ENCODE measurements at regions not wholly inside any gene's neighbourhood (a gene's known extent, or its start where the extent isn't known, plus 50 kb on each side); places are given as distances from the start of the nearest gene placed in this dataset.
"Not testable (repeated sequence)": the region's sequence is repeated elsewhere in the genome, so short reads cannot be mapped to it uniquely, and the experiment has no call there.

DNA sequence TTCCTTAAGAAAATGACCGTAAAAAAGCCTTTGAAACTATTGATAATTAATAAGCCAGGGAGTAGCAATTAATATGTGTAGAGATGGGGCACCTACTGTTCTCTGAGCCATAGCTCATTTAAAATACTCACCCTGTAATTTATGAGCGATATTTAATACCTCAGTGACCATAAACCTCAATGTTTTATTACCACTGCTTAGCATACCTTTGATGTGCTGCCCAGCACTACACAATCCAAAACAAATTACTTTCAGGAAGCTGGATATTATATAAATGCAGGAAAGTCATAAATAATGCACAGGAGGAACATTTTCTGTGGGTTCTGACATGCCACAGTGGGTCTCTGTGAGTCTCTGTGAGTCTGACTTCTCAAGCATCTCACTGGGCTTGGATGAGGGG lies 166.1 kb upstream of the RPL34 start:
- Mint-ChIP-seq H3K27ac (no peak overlapping the region), H3K27me3 (peaks cover 2% of the 10 kb centered on the region), H3K36me3 (ENCODE audit: low read depth) (no peaks in the 10 kb centered on the region), H3K9me3 (ENCODE audit: low read depth) (no peaks in the 10 kb centered on the region), H3K4me1 (peaks cover 4% of the 10 kb centered on the region), H3K4me3 (no peak overlapping the region)
- DNase-seq (no peak), ATAC-seq (no peak)
- CTCF ChIA-PET: interaction anchor here (1.3 to 1.8 kb wide), 2 partner anchors 9 to 435 kb away, joined by 5 read pairs; no protein-coding TSS in a partner anchor
- POLR2A ChIA-PET: no interaction called here
- intact Hi-C loops (cut with DNase I, micrococcal nuclease): no loop called here

DNA sequence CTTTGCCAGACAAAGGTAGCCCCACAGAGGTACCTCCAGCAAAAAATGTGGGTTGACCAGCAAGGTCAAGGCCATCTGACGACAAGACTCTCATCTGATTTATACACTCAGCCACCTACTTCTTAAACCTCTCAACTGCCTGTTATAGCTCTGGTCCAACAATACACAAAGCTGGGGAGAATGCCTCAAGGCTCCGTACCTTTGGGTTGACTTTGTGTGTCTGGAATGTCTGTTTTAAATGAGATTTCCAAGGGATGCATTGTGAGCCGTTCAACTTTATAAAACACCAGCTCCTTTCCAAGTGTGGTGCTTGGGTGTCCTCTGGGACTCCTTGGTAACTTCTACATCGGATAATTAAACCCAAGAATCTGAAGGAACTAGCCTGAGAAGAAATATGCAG lies 167.0 kb upstream of the RPL34 start:
- ATAC-seq (no peak), DNase-seq (no peak)
- H3K27ac Mint-ChIP-seq: no peak overlapping the region
- H3K4me1 Mint-ChIP-seq: peaks cover 7% of the 10 kb centered on the region
- POLR2A ChIA-PET: no interaction called here
- H3K36me3 Mint-ChIP-seq (ENCODE audit: low read depth): no peaks in the 10 kb centered on the region
- H3K9me3 Mint-ChIP-seq (ENCODE audit: low read depth): no peaks in the 10 kb centered on the region
- intact Hi-C loops (cut with DNase I, micrococcal nuclease): no loop called here
- H3K27me3 Mint-ChIP-seq: peaks cover 2% of the 10 kb centered on the region
- H3K4me3 Mint-ChIP-seq: no peak overlapping the region
- CTCF ChIA-PET: interaction anchor here (1.1 to 1.8 kb wide), 3 partner anchors 8 to 435 kb away, joined by 3 to 5 read pairs (median 5); no protein-coding TSS in a partner anchor

- DNase-seq: no peak
- intact Hi-C loops (cut with DNase I, micrococcal nuclease): no loop called here
- Mint-ChIP-seq H3K4me1 (peaks cover 7% of the 10 kb centered on the region), H3K9me3 (ENCODE audit: low read depth) (no peaks in the 10 kb centered on the region), H3K27ac (no peak overlapping the region), H3K27me3 (peaks cover 2% of the 10 kb centered on the region), H3K4me3 (no peak overlapping the region), H3K36me3 (ENCODE audit: low read depth) (no peaks in the 10 kb centered on the region)
- ChIA-PET POLR2A (no interaction called here), CTCF (interaction anchor here (0.6 to 1.0 kb wide), 2 partner anchors 361 to 431 kb away, joined by 3 read pairs; no protein-coding TSS in a partner anchor)
- no peak for ATAC-seq
Observed at GRCh38 chr4:108450236-108450898, 170.0 kb upstream of the RPL34 start.

- POLR2A ChIA-PET: no interaction called here
- Mint-ChIP-seq H3K27me3 (no peaks in the 10 kb centered on the region), H3K36me3 (ENCODE audit: low read depth) (no peaks in the 10 kb centered on the region), H3K4me1 (peaks cover 7% of the 10 kb centered on the region), H3K9me3 (ENCODE audit: low read depth) (no peaks in the 10 kb centered on the region), H3K27ac (no peak overlapping the region), H3K4me3 (no peak overlapping the region)
- no peak for DNase-seq
- ATAC-seq: no peak
- CTCF ChIA-PET: no interaction called here
- intact Hi-C loops (cut with DNase I, micrococcal nuclease): no loop called here
Observed at GRCh38 chr4:108449129-108449528, 171.2 kb upstream of the RPL34 start.

- Mint-ChIP-seq H3K27ac (no peak overlapping the region), H3K4me3 (no peak overlapping the region), H3K9me3 (ENCODE audit: low read depth) (no peaks in the 10 kb centered on the region), H3K4me1 (peaks cover 7% of the 10 kb centered on the region), H3K36me3 (ENCODE audit: low read depth) (no peaks in the 10 kb centered on the region), H3K27me3 (no peaks in the 10 kb centered on the region)
- ChIA-PET POLR2A (no interaction called here), CTCF (interaction anchor here (0.6 to 1.2 kb wide), 2 partner anchors 9 to 416 kb away, joined by 3 read pairs; no protein-coding TSS in a partner anchor)
- no peak for DNase-seq
- intact Hi-C loops (cut with DNase I, micrococcal nuclease): no loop called here
- no peak for ATAC-seq
Observed at GRCh38 chr4:108446556-108446955, 173.8 kb upstream of the RPL34 start.

GRCh38 chr4:108445716-108446115 lies 174.7 kb upstream of the RPL34 start:
- H3K4me1 Mint-ChIP-seq: peaks cover 15% of the 10 kb centered on the region
- H3K9me3 Mint-ChIP-seq (ENCODE audit: low read depth): no peaks in the 10 kb centered on the region
- H3K36me3 Mint-ChIP-seq (ENCODE audit: low read depth): no peaks in the 10 kb centered on the region
- intact Hi-C loops (cut with DNase I, micrococcal nuclease): no loop called here
- POLR2A ChIA-PET: no interaction called here
- ATAC-seq: no peak
- DNase-seq: no peak
- CTCF ChIA-PET: interaction anchor here (1.0 kb wide), 1 partner anchor 8 kb away, joined by 5 read pairs; no protein-coding TSS in a partner anchor
- no peak overlapping the region for H3K27ac Mint-ChIP-seq
- no peak overlapping the region for H3K4me3 Mint-ChIP-seq
- no peaks in the 10 kb centered on the region for H3K27me3 Mint-ChIP-seq

GRCh38 chr4:108443585-108443984 lies 176.8 kb upstream of the RPL34 start:
- DNase-seq (no peak), ATAC-seq (no peak)
- ChIA-PET POLR2A (no interaction called here), CTCF (interaction anchor here (0.7 kb wide), 1 partner anchor 37 kb away, joined by 4 read pairs; no protein-coding TSS in a partner anchor)
- Mint-ChIP-seq H3K27ac (no peak overlapping the region), H3K27me3 (no peaks in the 10 kb centered on the region), H3K4me1 (peaks cover 20% of the 10 kb centered on the region), H3K4me3 (no peak overlapping the region), H3K9me3 (ENCODE audit: low read depth) (no peaks in the 10 kb centered on the region), H3K36me3 (ENCODE audit: low read depth) (no peaks in the 10 kb centered on the region)
- intact Hi-C loops (cut with DNase I, micrococcal nuclease): no loop called here

GRCh38 chr4:108433832-108434231 lies 186.5 kb upstream of the RPL34 start:
- ATAC-seq (peak; percentile 79), DNase-seq (peak; percentile 47)
- peak overlapping the region; percentile 77 for H3K27ac Mint-ChIP-seq
- H3K4me1 Mint-ChIP-seq: peaks cover 46% of the 10 kb centered on the region
- intact Hi-C loops (cut with DNase I, micrococcal nuclease): loop anchor here in 1 of 2 experiments (5.0 kb wide), 1 partner anchor 33 kb away; no protein-coding TSS in a partner anchor
- H3K27me3 Mint-ChIP-seq: no peaks in the 10 kb centered on the region
- H3K36me3 Mint-ChIP-seq (ENCODE audit: low read depth): peaks cover 3% of the 10 kb centered on the region
- H3K4me3 Mint-ChIP-seq: peak overlapping the region; percentile 3
- ChIA-PET CTCF (no interaction called here), POLR2A (no interaction called here)
- no peaks in the 10 kb centered on the region for H3K9me3 Mint-ChIP-seq (ENCODE audit: low read depth)

DNA sequence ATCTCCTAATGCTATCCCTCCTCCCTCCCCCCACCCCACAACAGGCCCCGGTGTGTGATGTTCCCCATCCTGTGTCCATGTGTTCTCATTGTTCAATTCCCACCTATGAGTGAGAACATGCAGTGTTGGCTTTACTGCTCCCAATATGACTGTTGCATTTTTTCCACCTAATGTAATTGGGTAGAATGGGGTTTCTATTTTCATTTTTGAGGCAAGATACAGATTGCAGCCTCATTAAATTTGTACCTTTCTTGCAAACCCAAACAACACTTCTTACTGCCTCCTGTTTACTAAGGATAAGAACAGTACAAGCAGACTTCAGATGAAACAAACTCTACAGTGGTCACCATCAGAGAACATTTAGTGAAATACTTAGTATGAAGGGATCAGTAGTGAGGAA lies 187.0 kb upstream of the RPL34 start:
- peak overlapping the region; percentile 77 for H3K27ac Mint-ChIP-seq
- H3K4me1 Mint-ChIP-seq: peaks cover 47% of the 10 kb centered on the region
- ATAC-seq: peak; percentile 61
- CTCF ChIA-PET; H3K36me3 Mint-ChIP-seq (ENCODE audit: low read depth); POLR2A ChIA-PET; DNase-seq; H3K9me3 Mint-ChIP-seq (ENCODE audit: low read depth); H3K27me3 Mint-ChIP-seq: not testable (repeated sequence)
- intact Hi-C loops (cut with DNase I, micrococcal nuclease): loop anchor here in 1 of 2 experiments (5.0 kb wide), 1 partner anchor 34 kb away; no protein-coding TSS in a partner anchor
- H3K4me3 Mint-ChIP-seq: peak overlapping the region; percentile 3

DNA sequence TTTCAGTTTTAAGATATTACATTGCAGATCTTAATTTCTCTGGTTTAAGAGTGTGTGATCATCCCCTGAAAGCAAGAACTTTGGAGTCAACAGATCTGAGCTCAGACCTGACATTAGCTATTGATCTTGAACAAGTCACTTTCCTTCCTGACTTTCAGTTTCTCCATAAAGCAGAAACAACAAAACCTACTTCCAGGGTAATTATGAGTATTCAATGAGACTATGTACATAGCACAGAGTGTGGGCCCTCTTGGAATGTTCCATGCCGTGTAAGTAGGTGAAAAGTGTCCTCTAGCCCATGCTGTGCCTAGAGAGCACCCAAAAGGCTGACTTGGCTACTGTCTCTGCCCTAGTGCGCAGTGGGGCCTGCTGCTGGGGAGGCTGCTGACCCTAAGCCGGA lies 188.0 kb upstream of the RPL34 start:
- POLR2A ChIA-PET: no interaction called here
- no peaks in the 10 kb centered on the region for H3K9me3 Mint-ChIP-seq (ENCODE audit: low read depth)
- DNase-seq (peak; percentile 20), ATAC-seq (peak; percentile 53)
- CTCF ChIA-PET: interaction anchor here (0.6 to 1.1 kb wide), 2 partner anchors 324 to 401 kb away, joined by 3 read pairs; no protein-coding TSS in a partner anchor
- intact Hi-C loops (cut with DNase I, micrococcal nuclease): loop anchor here in 1 of 2 experiments (5.0 kb wide), 1 partner anchor 35 kb away; no protein-coding TSS in a partner anchor
- H3K27ac Mint-ChIP-seq: no peak overlapping the region
- peaks cover 3% of the 10 kb centered on the region for H3K36me3 Mint-ChIP-seq (ENCODE audit: low read depth)
- H3K27me3 Mint-ChIP-seq: peaks cover 3% of the 10 kb centered on the region
- no peak overlapping the region for H3K4me3 Mint-ChIP-seq
- H3K4me1 Mint-ChIP-seq: peaks cover 54% of the 10 kb centered on the region

DNA sequence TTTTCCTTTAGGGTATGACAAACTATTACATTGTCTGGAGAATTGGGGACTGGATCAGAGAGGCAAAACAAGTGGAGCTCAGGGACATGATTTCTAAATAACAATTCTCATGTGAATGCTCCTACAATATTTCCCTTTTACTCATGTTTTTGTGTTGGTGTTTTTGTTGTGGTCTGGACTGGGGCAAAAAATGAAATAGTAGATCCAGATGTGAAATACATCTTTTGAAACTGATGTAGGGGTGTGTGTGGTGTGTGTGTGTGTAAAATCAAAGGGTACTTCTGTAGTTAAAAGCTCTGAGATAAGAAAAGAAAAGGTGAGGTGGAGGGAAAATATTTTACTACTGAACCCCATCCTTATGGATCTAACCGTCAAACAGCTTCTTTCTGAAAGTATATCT lies 188.4 kb upstream of the RPL34 start:
- H3K4me1 Mint-ChIP-seq: peaks cover 54% of the 10 kb centered on the region

DNA sequence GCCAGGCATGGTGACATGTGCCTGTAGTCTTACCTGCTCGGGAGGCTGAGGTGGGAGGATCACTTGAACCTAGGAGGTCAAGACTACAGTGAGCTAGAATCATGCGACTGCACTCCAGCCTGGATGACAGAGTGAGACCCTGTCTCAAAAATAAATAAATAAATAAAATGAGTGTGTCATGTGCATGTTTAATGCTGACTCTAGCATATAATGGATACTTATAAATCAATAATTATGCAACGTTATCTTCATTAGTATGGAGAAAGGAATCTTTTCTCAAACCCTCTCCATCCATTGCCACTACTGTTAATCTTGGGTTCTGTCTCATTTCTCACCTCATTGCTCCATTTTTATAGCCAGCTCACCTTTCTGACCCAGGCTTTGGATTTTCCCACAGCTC lies 189.5 kb upstream of the RPL34 start:
- peaks cover 3% of the 10 kb centered on the region for H3K36me3 Mint-ChIP-seq (ENCODE audit: low read depth)
- ATAC-seq (no peak), DNase-seq (no peak)
- peaks cover 63% of the 10 kb centered on the region for H3K4me1 Mint-ChIP-seq
- H3K9me3 Mint-ChIP-seq (ENCODE audit: low read depth): no peaks in the 10 kb centered on the region
- CTCF ChIA-PET: no interaction called here
- POLR2A ChIA-PET: no interaction called here
- peaks cover 3% of the 10 kb centered on the region for H3K27me3 Mint-ChIP-seq
- H3K4me3 Mint-ChIP-seq: no peak overlapping the region
- intact Hi-C loops (cut with DNase I, micrococcal nuclease): loop anchor here in 1 of 2 experiments (5.0 kb wide), 1 partner anchor 36 kb away; no protein-coding TSS in a partner anchor
- H3K27ac Mint-ChIP-seq: no peak overlapping the region

More for the DNA sequence above, 188.4 kb upstream of the RPL34 start:
- peaks cover 3% of the 10 kb centered on the region for H3K27me3 Mint-ChIP-seq
- ATAC-seq: no peak
- no peak for DNase-seq
- H3K9me3 Mint-ChIP-seq (ENCODE audit: low read depth): no peaks in the 10 kb centered on the region
- peaks cover 3% of the 10 kb centered on the region for H3K36me3 Mint-ChIP-seq (ENCODE audit: low read depth)
- H3K27ac Mint-ChIP-seq: no peak overlapping the region
- POLR2A ChIA-PET: no interaction called here
- CTCF ChIA-PET: interaction anchor here (0.6 to 1.1 kb wide), 2 partner anchors 324 to 400 kb away, joined by 3 read pairs; no protein-coding TSS in a partner anchor
- intact Hi-C loops (cut with DNase I, micrococcal nuclease): loop anchor here in 1 of 2 experiments (5.0 kb wide), 1 partner anchor 35 kb away; no protein-coding TSS in a partner anchor
- no peak overlapping the region for H3K4me3 Mint-ChIP-seq

Data from activated CD4-positive, alpha-beta T cell treated with anti-CD3 and anti-CD28 coated beads for 36 hours (primary cell).